ENCODE measurements at regions not wholly inside any gene's neighbourhood (a gene's known extent, or its start where the extent isn't known, plus 50 kb on each side); places are given as distances from the start of the nearest gene placed in this dataset.

DNA sequence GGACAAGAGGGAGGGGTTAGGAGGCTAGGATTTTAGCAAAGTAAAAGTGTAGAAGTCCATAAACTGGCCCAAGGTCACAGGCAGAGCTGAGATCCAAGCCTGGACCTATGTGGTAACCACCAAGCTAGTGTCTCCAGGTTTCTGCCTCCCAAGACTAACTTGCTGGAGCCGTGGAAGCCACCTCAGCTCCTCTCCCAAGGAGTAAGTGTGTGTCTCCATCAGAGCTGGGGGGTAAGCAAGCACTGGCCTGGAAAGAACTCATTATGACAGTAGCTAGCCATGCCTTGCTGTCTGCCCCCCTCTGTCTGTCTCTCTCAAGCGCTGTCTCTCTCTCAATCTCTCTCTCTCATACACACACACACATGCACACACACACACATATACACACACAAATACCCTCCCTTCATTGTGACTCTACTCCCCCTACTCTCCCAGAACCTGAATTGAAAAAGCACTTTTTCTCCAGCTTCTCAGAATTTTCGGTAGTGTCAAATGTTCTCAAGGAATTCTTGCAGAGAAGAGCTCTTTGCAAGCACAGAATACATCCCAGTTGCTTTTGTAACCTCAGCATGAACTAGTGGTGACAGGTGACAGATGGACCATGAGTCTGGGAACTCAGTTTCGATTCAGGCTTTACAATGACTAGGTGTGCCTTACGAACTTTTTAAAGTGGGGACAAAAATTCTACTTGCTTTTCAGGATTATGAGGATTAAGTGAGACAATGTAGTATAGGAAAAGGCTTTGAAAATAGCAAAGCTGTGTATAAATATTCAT is 238.0 kb upstream of the FGGY start:
- no peak for DNase-seq (ENCODE audit: low read depth)

DNA sequence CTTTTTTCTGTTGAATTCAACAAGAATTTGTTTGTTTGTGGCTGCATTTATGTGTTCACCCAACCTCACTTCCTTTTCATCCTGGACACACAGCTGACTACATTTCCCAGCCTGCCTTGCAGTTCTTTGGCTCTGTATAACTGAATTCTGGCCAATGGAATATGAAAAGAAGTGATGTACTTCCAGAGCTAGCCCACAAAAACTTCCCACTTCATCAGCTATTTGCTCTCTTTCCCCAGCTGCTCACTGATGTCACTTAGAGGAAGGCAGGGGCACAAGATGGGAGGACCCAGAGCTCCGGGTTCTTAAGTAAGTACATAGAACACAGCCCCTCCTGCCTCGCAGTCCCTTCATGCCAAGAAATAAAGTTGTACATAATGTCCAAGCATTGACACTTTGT is 235.0 kb upstream of the FGGY start:
- DNase-seq (ENCODE audit: low read depth) = no peak

DNA sequence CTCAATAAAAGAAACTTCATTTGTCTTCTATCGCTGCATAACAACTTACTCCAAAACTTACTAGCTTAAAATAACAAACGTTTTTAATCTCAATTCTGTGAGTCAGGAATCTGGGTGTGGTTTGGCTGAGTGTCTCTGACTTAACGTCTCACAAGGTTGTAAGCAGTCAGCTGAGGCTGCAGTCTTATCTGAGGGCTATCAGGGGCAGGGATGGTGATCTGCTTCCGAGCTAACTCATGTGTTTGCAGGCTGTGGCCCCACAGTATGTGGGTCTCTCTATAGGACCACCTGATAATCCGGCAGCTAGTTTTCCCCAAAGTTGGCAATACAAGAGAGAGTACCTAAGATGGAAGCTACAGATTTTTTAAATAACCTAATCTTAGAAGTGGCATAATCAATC is 234.2 kb upstream of the FGGY start:
- DNase-seq (ENCODE audit: low read depth) = no peak

DNA sequence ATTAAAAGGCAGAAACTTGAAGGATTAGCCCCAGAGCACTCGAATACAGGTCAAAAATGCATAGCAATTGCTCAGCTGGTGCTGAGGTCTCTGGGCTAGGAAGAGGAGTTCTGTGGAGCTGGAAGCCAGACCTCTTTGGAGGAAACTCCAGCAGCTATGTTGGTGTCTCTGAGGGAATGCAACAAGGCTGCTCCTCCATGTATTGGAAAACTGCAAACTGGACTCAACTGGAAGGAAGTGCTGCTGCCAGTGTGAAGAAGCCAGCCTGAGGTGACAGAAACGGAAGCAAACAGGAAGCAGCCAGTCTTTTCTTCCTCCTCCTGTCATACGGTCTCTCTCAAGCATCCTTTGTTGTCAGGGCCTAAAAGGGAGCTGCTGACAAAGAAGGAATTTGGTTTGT is 233.4 kb upstream of the FGGY start:
- DNase-seq (ENCODE audit: low read depth) = no peak

DNA sequence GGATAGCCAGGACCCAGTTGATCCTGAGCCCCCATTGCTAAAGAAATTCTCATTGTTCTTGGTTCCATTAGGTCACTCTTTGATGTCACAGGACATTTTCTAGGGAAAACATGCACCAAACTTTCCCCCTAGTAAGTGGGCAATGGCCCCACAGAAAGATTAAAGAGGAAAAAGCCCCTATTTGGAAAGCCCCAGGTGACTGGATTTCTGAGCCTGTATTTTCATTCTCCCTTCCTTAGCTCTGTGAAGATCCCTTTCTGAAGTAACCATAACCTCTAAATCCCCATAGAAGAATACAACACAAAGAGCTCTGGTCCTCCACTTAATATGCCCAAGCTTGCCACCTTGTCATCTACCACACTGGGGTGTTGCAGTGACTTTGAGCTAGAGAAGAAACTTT is 232.3 kb upstream of the FGGY start:
- DNase-seq (ENCODE audit: low read depth) = no peak

DNA sequence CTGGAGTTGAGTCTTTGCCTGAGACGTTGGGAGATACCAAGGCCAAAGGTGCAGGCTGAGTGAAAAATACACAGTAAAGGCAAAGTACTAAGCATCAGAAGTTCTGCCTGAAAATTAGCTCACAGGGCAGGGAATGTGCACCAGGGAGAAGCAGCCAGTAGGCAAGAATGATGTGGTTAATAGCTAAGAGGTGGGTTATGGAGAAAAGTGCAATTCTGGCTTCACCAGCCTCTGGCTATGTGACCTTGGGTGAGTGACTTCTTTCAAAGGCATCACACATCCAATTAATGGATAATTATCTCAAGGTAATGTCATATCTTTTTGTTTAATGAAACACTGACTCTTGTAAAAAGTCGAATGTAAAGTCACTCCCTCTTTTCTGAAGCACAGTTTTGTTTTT is 230.7 kb upstream of the FGGY start:
- no peak for DNase-seq (ENCODE audit: low read depth)

DNA sequence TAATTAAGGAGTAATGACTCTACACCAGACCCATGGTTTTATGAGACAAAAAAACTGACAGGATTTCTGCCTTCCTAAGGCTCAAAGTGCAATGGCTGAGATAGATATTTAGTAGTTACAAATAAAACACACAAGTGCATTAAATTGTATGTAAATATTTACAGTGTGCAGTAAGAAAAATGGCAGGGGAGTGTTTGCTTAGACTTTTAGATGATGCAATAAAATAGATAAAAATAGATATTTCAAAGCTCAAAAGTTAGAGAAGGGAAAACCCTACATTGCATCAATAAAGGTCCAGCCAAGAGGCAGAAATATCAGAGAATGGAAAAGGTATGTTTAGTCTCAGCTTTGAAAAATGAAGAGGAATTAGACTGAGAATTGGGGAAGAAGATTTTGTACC is 226.3 kb upstream of the FGGY start:
- DNase-seq (ENCODE audit: low read depth) = no peak

DNA sequence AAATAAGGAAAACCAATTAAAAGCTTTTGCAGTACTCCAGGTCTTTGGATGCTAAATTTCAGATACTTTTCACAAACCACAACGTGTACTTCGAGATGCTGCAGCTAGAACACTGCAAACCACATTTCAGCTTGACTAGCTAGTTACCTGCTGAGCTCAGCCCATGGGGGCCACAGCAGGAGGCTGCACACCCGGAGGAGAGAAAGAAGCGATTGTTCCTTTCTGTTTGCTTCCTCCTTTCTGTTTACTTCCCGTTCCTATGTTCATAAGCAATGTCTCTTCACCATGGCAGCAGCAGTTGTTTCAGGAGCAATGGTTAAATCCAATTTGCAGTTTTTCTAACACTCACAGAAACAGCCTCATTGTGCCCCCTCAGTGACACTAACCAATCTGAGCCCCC is 225.6 kb upstream of the FGGY start:
- no peak for DNase-seq (ENCODE audit: low read depth)

DNA sequence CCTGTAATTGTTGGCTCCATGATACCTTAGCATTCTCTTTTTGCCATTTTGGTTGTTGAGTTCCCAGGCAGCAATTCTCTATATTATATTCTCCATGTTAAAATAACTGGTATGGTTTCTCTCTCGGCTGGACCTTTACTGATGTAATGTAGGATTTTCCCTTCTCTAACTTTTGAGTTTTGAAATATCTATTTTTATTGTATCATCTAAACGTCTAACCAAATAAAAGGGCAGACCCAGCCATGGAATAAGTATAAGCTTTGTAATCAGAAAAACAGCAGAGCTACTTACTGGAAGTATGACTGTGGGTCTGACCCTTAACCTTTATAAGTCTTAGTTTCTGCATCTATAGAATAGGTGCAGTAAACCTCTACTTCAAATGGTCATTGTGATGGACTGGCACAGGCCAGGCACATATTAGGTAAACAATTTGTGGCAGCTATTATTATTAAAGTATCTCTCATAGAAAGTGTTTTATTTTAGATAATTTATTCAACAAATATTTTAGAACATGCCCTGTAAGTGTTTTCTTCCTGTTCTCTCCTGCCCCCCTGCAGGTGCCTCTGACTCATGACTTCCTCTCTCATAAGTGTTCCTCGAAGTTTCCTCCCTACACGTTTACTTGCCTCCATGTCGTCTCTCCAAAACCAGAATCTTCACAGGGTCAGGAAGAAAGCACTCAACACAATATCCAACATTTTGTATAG is 224.9 kb upstream of the FGGY start:
- DNase-seq (ENCODE audit: low read depth) = no peak

DNA sequence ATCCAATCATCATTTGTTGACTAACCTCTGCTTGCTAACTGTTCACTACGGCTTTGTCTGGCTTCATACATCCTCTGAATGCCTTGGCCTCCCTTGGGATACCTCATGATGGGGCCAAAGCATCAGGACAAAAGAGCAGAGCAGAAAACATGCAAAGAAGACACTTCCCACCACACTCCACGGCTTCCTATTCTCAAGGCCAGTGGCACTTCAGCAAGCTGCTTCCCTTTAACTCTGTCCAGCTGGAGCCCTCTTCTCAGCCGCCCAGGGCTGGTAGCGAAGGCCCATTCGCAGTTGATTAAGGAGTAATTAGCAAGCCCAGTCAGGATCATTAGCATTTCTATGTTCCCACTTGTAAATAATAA is 224.3 kb upstream of the FGGY start:
- no peak for DNase-seq (ENCODE audit: low read depth)

DNA sequence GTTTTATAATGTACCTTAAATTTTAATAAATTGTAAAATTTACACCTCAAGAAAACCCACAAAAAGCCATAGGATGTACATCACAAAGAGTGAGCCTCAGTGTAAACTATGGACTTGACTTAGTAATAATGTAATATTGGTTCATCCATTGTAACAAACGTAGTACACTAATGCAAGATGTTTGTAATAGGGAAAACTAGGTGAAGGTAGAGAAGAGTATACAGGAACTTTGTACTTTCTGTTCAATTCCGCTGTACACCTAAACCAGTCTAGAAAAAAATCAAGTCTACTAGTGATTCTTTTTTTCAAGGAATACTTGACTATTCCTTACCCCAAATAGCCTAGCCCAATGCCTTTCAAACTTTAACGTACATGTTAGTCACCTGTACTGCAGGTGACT is 222.3 kb upstream of the FGGY start:
- DNase-seq (ENCODE audit: low read depth) = no peak

DNA sequence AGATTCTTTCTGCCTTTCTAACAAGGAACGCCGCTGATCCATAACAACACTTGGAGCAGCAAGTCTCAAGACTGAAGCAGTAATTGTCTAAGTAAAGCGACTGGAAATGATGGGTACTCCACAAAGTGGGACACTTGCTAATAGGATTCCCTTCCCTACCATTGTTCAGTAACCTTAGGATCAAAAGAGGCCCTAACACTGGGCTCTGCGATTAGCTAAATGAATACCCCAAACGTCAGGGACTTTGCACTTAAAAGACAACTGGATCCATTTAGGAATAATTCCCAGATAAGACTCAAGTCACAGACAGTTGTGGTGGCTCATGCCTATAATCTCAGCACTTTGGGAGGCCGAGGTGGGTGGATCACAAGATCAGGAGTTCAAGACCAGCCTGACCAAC is 221.9 kb upstream of the FGGY start:
- DNase-seq (ENCODE audit: low read depth) = no peak

DNA sequence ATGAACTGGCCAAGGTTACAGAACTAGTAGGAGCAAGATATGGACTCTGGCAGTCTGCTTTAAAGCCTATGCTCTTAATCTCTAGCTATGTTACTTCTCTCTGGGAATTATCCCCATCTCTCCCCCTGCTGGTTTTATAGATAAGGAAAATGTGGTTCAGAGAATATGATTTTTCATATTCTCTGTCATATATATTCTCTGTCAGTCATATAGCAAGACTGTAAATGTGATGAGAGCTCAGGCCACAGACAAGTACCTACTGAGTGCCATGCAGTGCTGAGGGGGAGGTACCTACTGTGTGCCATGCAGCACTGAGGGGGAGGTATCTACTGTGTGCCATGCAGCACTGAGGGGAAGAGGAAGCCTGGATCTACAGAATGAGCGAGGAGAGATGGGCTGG is 220.3 kb upstream of the FGGY start:
- no peak for DNase-seq (ENCODE audit: low read depth)

DNA sequence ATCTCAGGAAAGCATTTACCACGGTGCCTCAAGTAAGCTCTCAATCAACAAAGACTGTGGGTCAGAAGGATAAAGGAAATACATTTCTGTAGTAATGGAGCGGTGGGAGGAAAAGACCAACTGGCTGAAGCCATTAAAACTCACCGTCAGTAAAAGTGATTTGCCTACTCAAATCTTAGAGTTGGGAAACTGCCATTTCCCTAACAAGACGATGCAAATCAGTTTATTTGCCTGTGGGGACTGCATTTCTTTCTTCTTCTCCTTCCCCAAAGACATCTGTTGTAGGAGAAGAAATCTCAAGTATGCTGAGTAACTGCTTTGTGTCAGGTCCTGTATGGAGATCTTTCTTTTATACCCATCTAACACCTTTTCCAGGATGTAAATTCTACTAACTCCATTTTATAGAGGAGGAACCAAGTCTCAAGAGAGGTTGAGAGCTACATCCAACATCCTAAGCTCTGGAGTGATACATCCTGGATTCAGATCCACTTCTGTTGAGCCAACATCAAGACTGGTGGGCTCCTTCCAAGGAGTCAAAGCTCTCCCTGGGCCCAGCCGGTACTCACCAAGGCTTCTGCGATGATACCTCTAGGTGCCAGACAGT is 219.3 kb upstream of the FGGY start:
- no peak for DNase-seq (ENCODE audit: low read depth)

DNA sequence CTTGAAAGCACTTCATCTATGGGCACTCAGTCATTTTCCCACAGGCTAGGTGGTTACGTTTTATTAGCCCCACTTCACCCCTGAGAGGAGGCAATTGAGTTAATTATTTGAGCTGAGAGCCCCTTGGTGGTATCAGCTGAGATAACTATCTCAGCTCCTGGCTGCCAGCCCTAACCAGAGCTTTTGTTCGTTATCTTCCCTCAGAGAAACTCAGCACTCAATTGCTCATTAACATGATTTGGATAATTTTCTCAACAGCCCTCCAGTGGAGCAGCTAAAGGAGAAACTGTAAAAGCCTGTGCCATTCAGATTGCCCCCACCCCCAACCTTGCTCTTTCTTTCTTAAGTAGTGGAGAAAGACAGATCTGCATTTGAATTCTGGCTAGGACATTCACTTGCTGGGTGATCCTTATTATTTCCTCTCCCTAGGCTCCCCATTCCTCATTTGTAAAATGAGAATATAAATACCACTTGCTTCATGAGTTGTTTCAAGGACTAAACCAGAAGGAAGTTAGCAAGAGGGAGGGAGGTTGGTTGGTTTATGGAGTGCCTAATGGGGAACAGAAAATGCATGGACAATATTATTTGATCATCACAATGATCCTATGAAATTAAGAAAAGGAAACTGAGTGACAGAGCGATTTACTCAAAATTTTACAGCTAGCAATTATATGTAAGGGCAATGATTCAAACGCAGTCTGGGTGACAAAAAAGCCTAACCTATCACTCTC is 218.7 kb upstream of the FGGY start:
- no peak for DNase-seq (ENCODE audit: low read depth)

DNA sequence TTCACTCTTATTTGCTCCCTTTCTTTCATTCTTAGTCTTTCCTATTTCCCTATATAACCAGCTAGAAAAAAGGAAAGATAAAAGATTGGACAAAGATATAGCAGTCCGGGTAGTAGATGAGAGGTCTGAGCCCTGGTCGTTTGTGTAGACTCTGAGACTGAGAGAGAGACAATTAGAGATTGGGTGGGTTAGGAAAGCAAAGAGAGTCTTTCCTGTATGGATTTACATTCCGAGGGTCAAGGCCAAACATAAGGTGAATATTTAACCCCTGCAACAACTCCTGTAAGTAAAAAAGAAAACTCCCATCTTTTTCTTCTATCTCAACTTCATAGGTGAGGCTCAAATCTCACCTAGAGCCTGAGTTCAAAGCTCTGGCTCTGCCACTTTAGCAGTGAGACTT is 218.0 kb upstream of the FGGY start:
- no peak for DNase-seq (ENCODE audit: low read depth)

DNA sequence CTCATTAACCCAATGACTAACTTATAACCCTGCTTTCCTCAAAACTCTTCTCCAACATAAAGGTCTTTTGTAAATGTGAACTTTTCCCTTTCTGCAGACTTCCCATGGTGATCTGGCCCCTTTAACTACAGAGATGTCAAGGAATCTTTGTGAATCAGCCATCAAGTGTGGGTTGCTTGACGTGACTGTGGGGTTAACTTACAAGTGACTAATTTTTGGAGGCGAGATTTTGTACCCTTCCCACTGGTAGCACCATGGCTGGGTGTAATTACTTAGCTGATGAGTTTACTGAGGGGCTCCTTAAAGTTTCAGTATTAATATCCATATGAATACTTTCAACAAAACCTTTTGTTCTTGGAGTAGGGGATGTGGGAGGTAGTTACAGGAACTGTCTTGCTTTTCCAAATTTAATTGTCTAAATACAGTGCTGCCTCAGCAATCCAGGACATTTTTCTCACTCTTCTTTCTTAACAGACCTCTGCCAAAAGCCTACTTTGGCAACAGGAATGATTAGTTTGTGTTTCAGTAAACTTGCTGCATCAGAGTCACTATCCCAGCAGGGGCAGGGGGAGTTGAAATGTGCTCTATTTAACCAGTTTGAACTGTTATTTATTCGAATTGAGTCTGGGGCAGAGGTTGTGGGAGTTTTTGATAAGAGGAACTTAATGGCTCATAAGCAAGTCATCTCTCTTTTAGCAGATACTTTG is 217.3 kb upstream of the FGGY start:
- no peak for DNase-seq (ENCODE audit: low read depth)

DNA sequence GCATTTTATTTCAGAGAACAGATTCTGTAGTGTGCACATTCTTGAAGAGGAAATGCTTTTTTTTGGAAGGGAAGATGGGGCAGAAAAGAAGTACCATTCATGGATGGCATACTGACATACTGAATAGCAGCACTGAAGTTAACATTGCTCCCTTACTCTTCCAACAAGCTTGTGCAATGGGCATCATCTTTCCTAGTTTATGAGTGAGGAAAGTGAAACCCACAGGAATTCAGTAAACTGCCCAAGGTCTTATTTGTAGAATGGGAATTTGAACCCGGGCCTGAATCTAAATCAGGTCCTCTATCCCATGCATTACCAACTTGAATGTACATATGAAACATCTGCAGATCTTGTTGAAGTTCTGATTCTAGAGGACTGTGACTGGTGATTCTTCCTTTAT is 215.7 kb upstream of the FGGY start:
- no peak for DNase-seq (ENCODE audit: low read depth)

DNA sequence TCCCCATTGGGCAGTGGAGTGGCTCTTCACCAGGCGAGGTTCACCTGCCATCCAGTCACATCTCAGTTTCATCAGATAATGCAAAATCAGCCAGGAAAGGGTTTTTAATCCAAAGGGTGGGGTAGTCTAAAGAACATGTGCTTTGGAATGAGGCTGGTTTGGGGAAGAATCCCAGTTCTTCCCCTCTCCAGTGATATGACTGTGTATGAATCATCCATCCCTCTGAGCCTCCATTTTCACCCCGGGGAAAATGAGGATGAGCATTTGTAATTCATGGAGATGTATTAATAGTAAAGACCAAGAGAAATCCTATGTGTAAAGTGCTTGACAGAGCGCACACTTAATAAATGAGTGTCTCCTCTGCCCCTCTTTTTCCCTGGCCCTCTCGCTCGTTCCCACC is 215.1 kb upstream of the FGGY start:
- DNase-seq (ENCODE audit: low read depth) = no peak

DNA sequence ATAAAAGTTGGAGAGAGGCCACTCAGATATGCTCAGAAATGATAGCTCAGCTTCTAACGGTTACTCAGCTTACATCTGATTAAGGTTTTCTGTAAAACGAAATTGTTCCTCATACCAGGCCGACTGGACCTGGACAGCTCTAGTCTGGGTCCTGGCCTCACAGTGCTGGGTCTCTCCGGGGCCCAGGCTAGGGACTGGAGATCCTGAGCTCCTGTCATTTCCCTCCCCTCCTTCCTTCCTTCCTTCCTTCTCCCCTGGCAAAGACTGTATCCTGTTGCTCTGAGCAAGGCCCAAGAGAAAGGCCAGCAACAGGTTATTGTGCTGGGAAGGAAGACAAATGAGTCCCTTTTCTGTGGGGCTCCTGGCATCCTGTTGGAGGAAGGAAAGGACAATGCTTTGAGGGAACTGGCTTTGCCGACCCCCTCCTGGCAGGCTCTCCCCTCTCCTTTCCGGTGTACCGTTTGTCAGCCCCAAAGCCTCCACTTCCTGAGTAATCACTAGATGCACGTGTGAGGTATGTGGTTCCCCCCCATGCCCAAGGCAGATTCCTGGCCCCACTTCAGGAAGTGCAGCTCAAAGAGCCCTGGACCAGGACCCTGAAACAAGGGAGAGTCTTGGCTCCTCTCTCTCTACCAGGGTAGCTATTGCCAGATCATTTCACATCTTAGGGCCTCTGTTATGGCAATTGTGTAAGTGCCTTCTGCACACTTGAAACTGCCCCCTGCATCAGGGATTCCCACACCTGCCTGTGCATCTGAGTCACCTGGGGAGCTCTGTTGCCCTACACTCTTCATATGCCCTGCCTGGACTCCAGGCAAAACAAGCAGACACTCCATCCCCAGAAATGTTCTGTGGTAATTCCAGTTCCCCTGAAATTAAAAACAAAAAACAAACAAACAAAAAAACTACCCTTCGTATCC is 212.7 kb upstream of the FGGY start:
- DNase-seq (ENCODE audit: low read depth) = no peak

DNA sequence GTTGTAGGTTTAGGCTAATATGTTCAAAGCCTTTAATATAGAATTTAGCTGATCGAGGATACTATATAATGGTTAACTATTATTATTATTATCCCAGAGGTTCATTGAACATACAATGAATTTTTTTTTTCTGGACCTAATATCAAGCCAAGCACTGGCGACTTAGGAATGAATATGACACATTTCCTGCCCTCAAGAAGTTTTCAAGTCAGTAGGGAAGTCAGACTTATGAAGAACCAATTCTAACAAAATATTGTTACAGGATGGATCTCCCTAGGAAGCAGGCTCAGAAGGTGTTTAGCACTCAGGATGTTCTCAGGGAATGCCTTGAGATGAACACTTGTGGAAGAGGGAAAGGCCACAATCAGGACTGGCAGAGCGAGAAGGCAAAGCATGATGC is 211.8 kb upstream of the FGGY start:
- no peak for DNase-seq (ENCODE audit: low read depth)

All from activated T-cell treated with anti-CD3 and anti-CD28 coated beads for 48 hours (primary cell).